GM12873 (cell line): ENCODE measurements at regions not wholly inside any gene's neighbourhood (a gene's known extent, or its start where the extent isn't known, plus 50 kb on each side); places are given as distances from the start of the nearest gene placed in this dataset.

Experiments used
- CTCF ChIP-seq: IDR thresholded peaks from 2 replicates; pipeline ENCODE4 v1.5.1; 2012; ENCODE audit warnings: low read depth, mild to moderate bottlenecking, moderate library complexity, low read length, control low read depth; ENCODE audit not compliant: insufficient read depth; ENCODE audit errors: missing control alignments

- TF ChIP-seq CTCF = no peak
Measured at GRCh38 chr19:30171795-30172612, 200.2 kb upstream of the ZNF536 start.

GRCh38 chr19:30172613-30173242 is 199.5 kb upstream of the ZNF536 start:
- TF ChIP-seq CTCF = no peak

GRCh38 chr19:30173593-30174356 is 198.4 kb upstream of the ZNF536 start:
- TF ChIP-seq CTCF = no peak

GRCh38 chr19:30174357-30174645 is 197.9 kb upstream of the ZNF536 start:
- no peak for TF ChIP-seq CTCF

GRCh38 chr19:30174791-30175190 is 197.4 kb upstream of the ZNF536 start:
- TF ChIP-seq CTCF = no peak

- TF ChIP-seq CTCF = no peak
Measured at GRCh38 chr19:30175987-30176386, 196.2 kb upstream of the ZNF536 start.

GRCh38 chr19:30178721-30179402 is 193.3 kb upstream of the ZNF536 start:
- no peak for TF ChIP-seq CTCF
